ENCODE measurements at regions not wholly inside any gene's neighbourhood (a gene's known extent, or its start where the extent isn't known, plus 50 kb on each side); places are given as distances from the start of the nearest gene placed in this dataset.
A peak's percentile ranks its signal among the peaks of the same experiment; 100 is the strongest.

DNA sequence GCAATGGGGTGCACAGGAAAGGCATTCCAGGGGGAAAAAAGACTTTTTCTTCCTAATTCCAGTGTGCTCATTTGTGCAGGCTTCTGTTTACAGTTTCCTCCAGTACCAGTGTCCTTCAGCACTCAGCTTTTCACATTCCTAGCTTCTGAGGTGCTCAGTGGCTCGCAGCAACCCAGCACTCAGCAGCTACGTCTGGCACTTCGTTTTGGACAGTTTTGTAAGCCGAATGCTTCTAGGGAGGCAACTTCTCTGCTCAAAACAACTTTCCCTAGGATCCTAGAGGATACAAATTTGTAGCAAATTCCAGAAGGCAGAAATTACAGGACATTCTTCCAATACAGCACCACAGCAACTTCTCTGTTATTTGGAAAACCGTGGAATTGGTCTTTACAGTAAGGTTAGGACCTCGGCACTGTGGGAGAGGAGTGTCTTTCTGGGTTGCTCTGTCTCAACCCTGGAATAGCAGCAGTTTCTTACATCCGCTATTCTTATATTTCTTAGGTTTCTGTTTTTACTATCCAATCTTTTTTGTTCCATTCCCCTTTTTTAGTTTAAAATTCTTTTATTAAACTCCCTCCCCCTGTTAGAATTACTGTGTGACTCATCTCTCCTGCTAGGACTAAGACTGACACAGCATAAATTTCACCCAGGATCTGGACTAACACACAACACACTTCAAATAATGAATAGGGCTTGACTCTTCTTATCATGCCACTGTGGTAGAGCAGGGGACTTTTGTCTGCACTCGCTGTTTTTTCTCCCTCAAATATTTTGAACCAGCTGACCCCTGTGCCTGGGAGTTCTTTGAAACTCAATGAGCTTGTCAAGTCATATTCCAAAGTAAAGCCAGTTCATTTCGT is 1314.7 kb downstream of the FSTL5 start:
- H3K4me1 ChIP-seq (ENCODE audit: control insufficient read depth, extremely low read depth, insufficient read depth, low read length): no peaks in the 10 kb centered on the region
- no peaks in the 10 kb centered on the region for H3K9me3 ChIP-seq (ENCODE audit: control insufficient read depth, insufficient read depth, low read depth, low read length)
- no peak overlapping the region for H3K9ac ChIP-seq (ENCODE audit: insufficient read depth, low read length)
- H2AFZ ChIP-seq (ENCODE audit: low read length): no peak overlapping the region
- no peaks in the 10 kb centered on the region for H3K36me3 ChIP-seq (ENCODE audit: control insufficient read depth, insufficient read depth, low read length)
- TF ChIP-seq EZH2 (IDR thresholded peaks at IDR 0.05; ENCODE audit: low read length, missing control alignments): no peak
- TF ChIP-seq, protein P1, sequence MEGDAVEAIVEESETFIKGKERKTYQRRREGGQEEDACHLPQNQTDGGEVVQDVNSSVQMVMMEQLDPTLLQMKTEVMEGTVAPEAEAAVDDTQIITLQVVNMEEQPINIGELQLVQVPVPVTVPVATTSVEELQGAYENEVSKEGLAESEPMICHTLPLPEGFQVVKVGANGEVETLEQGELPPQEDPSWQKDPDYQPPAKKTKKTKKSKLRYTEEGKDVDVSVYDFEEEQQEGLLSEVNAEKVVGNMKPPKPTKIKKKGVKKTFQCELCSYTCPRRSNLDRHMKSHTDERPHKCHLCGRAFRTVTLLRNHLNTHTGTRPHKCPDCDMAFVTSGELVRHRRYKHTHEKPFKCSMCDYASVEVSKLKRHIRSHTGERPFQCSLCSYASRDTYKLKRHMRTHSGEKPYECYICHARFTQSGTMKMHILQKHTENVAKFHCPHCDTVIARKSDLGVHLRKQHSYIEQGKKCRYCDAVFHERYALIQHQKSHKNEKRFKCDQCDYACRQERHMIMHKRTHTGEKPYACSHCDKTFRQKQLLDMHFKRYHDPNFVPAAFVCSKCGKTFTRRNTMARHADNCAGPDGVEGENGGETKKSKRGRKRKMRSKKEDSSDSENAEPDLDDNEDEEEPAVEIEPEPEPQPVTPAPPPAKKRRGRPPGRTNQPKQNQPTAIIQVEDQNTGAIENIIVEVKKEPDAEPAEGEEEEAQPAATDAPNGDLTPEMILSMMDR (conservative IDR thresholded peaks at IDR 0.05 in 1 of 2, IDR thresholded peaks at IDR 0.05 in 1 of 2; ENCODE audit: low read depth in 1 of 2, low read length in 2 of 2): no peak
- no peak overlapping the region for H3K27ac ChIP-seq (ENCODE audit: insufficient read depth, low read length)
- H3K79me2 ChIP-seq (ENCODE audit: control insufficient read depth, insufficient read depth, low read length): no peaks in the 10 kb centered on the region
- DNase-seq (ENCODE audit: low read depth in 2 of 2): peak; percentile 1 to 62
- H4K20me1 ChIP-seq (ENCODE audit: control insufficient read depth, extremely low read depth, insufficient read depth, low read length): no peaks in the 10 kb centered on the region
- no peak overlapping the region for H3K4me2 ChIP-seq (ENCODE audit: extremely low read depth, insufficient read depth, low read length)
- no peak overlapping the region for H3K4me3 ChIP-seq (replicated peaks in 1 of 4; ENCODE audit: control extremely low read depth in 1 of 4, insufficient read depth in 1 of 4, low read depth in 3 of 4, low read length in 4 of 4)
- H3K27me3 ChIP-seq (ENCODE audit: control insufficient read depth, insufficient read depth, low read length): no peaks in the 10 kb centered on the region

DNA sequence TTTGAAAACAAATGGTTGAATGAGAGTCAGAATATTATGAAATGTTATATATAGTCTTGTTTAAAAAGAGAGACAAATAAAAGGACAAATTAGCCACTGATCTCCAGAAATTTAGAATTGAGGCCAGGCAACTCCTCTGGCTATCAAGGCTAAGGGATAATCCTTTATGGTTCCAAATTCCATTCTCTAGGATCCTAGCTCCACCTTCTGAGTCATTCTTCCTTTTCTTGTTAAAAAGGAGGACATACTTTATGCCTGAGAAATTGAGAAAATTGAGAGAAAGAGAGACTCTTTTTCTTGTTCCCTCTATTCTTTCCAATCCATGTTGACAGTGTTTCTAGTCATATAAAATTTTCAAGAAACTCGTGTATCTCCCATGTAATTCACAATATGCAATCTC is 1299.5 kb downstream of the FSTL5 start:
- Histone ChIP-seq H3K4me3 (replicated peaks in 1 of 4; ENCODE audit: control extremely low read depth in 1 of 4, insufficient read depth in 1 of 4, low read depth in 3 of 4, low read length in 4 of 4) (no peak overlapping the region), H3K36me3 (ENCODE audit: control insufficient read depth, insufficient read depth, low read length) (no peaks in the 10 kb centered on the region), H3K9ac (ENCODE audit: insufficient read depth, low read length) (no peak overlapping the region), H3K4me2 (ENCODE audit: extremely low read depth, insufficient read depth, low read length) (no peak overlapping the region), H3K4me1 (ENCODE audit: control insufficient read depth, extremely low read depth, insufficient read depth, low read length) (no peaks in the 10 kb centered on the region), H2AFZ (ENCODE audit: low read length) (no peak overlapping the region), H3K27me3 (ENCODE audit: control insufficient read depth, insufficient read depth, low read length) (no peaks in the 10 kb centered on the region), H3K9me3 (ENCODE audit: control insufficient read depth, insufficient read depth, low read depth, low read length) (no peaks in the 10 kb centered on the region), H4K20me1 (ENCODE audit: control insufficient read depth, extremely low read depth, insufficient read depth, low read length) (no peaks in the 10 kb centered on the region), H3K27ac (ENCODE audit: insufficient read depth, low read length) (no peak overlapping the region), H3K79me2 (ENCODE audit: control insufficient read depth, insufficient read depth, low read length) (no peaks in the 10 kb centered on the region)
- no peak for TF ChIP-seq EZH2 (IDR thresholded peaks at IDR 0.05; ENCODE audit: low read length, missing control alignments)
- TF ChIP-seq, protein P1 (conservative IDR thresholded peaks at IDR 0.05 in 1 of 2, IDR thresholded peaks at IDR 0.05 in 1 of 2; ENCODE audit: low read depth in 1 of 2, low read length in 2 of 2): no peak
- no peak for DNase-seq (ENCODE audit: low read depth in 2 of 2)

- no peaks in the 10 kb centered on the region for H3K4me1 ChIP-seq (ENCODE audit: control insufficient read depth, extremely low read depth, insufficient read depth, low read length)
- H3K4me3 ChIP-seq (replicated peaks in 1 of 4; ENCODE audit: control extremely low read depth in 1 of 4, insufficient read depth in 1 of 4, low read depth in 3 of 4, low read length in 4 of 4): no peak overlapping the region
- DNase-seq (ENCODE audit: low read depth in 2 of 2): no peak
- H3K4me2 ChIP-seq (ENCODE audit: extremely low read depth, insufficient read depth, low read length): no peak overlapping the region
- H3K36me3 ChIP-seq (ENCODE audit: control insufficient read depth, insufficient read depth, low read length): no peaks in the 10 kb centered on the region
- H2AFZ ChIP-seq (ENCODE audit: low read length): no peak overlapping the region
- no peaks in the 10 kb centered on the region for H4K20me1 ChIP-seq (ENCODE audit: control insufficient read depth, extremely low read depth, insufficient read depth, low read length)
- H3K27ac ChIP-seq (ENCODE audit: insufficient read depth, low read length): no peak overlapping the region
- H3K27me3 ChIP-seq (ENCODE audit: control insufficient read depth, insufficient read depth, low read length): no peaks in the 10 kb centered on the region
- no peaks in the 10 kb centered on the region for H3K9me3 ChIP-seq (ENCODE audit: control insufficient read depth, insufficient read depth, low read depth, low read length)
- H3K79me2 ChIP-seq (ENCODE audit: control insufficient read depth, insufficient read depth, low read length): no peaks in the 10 kb centered on the region
- no peak overlapping the region for H3K9ac ChIP-seq (ENCODE audit: insufficient read depth, low read length)
- TF ChIP-seq, protein P1 (conservative IDR thresholded peaks at IDR 0.05 in 1 of 2, IDR thresholded peaks at IDR 0.05 in 1 of 2; ENCODE audit: low read depth in 1 of 2, low read length in 2 of 2): no peak
- TF ChIP-seq EZH2 (IDR thresholded peaks at IDR 0.05; ENCODE audit: low read length, missing control alignments): no peak
Measured at GRCh38 chr4:160869899-160870298, 1293.9 kb downstream of the FSTL5 start.

Data from fibroblast of lung (primary cell).